HG02885 (cell line): ENCODE measurements at regions not wholly inside any gene's neighbourhood (a gene's known extent, or its start where the extent isn't known, plus 50 kb on each side); places are given as distances from the start of the nearest gene placed in this dataset.
"Not testable (repeated sequence)": the region's sequence is repeated elsewhere in the genome, so short reads cannot be mapped to it uniquely, and the experiment has no call there.

Experiments
- ATAC-seq: cut with Tn5 transposase; IDR thresholded peaks from one replicate; pipeline ENCODE4 v1.9.1; 2021; ENCODE audit warnings: mild to moderate bottlenecking; ENCODE audit not compliant: unreplicated experiment, poor library complexity

GRCh38 chr5:84961193-84961592 lies 576.5 kb upstream of the EDIL3 start:
- no peak for ATAC-seq

GRCh38 chr5:84961903-84962302 lies 577.2 kb upstream of the EDIL3 start:
- no peak for ATAC-seq

GRCh38 chr5:84983093-84983492 lies 598.4 kb upstream of the EDIL3 start:
- no peak for ATAC-seq

- ATAC-seq = no peak
Observed at GRCh38 chr5:84985148-84985547, 600.5 kb upstream of the EDIL3 start.

- no peak for ATAC-seq
Observed at GRCh38 chr5:84986688-84987087, 602.0 kb upstream of the EDIL3 start.

- no peak for ATAC-seq
Observed at GRCh38 chr5:85000671-85001070, 616.0 kb upstream of the EDIL3 start.

- not testable (repeated sequence) for ATAC-seq
Observed at GRCh38 chr5:85002026-85002425, 617.3 kb upstream of the EDIL3 start.

- ATAC-seq = no peak
Observed at GRCh38 chr5:85010014-85010562, 625.4 kb upstream of the EDIL3 start.

- no peak for ATAC-seq
Observed at GRCh38 chr5:85017261-85017660, 632.6 kb upstream of the EDIL3 start.

GRCh38 chr5:85030316-85031084 lies 645.8 kb upstream of the EDIL3 start:
- no peak for ATAC-seq

GRCh38 chr5:85049020-85049419 lies 664.3 kb upstream of the EDIL3 start:
- no peak for ATAC-seq

- no peak for ATAC-seq
Observed at GRCh38 chr5:85052826-85053225, 668.1 kb upstream of the EDIL3 start.

GRCh38 chr5:85069659-85070640 lies 685.3 kb upstream of the EDIL3 start:
- ATAC-seq = no peak

- no peak for ATAC-seq
Observed at GRCh38 chr5:85077581-85077980, 692.9 kb upstream of the EDIL3 start.

GRCh38 chr5:85096421-85096820 lies 711.7 kb upstream of the EDIL3 start:
- no peak for ATAC-seq

- ATAC-seq = no peak
Observed at GRCh38 chr5:85108471-85108870, 723.8 kb upstream of the EDIL3 start.

GRCh38 chr5:85109616-85110015 lies 724.9 kb upstream of the EDIL3 start:
- no peak for ATAC-seq

GRCh38 chr5:85132269-85132668 lies 747.6 kb upstream of the EDIL3 start:
- no peak for ATAC-seq

GRCh38 chr5:85140471-85140870 lies 755.8 kb upstream of the EDIL3 start:
- no peak for ATAC-seq

- ATAC-seq = no peak
Observed at GRCh38 chr5:85143138-85143537, 758.5 kb upstream of the EDIL3 start.

GRCh38 chr5:85148701-85149100 lies 764.0 kb upstream of the EDIL3 start:
- ATAC-seq = no peak
